Hippocampal formation (tissue), 2 donors: ENCODE measurements at regions not wholly inside any gene's neighbourhood (a gene's known extent, or its start where the extent isn't known, plus 50 kb on each side); places are given as distances from the start of the nearest gene placed in this dataset.

Experiments used
- DNase-seq, 2 donors: peaks; one replicate each; lab custom pipeline; 2025; lab: John Stamatoyannopoulos, UW

GRCh38 chr22:27416511-27417420 is 384.8 kb downstream of the MN1 start:
- no peak for DNase-seq

GRCh38 chr22:27417421-27417814 is 384.1 kb downstream of the MN1 start:
- DNase-seq = no peak

- DNase-seq = no peak
Observed at GRCh38 chr22:27418261-27418660, 383.3 kb downstream of the MN1 start.

- DNase-seq = no peak
Observed at GRCh38 chr22:27419473-27419872, 382.1 kb downstream of the MN1 start.

GRCh38 chr22:27420195-27420816 is 381.2 kb downstream of the MN1 start:
- DNase-seq = no peak

GRCh38 chr22:27420817-27421361 is 380.7 kb downstream of the MN1 start:
- no peak for DNase-seq

- DNase-seq = no peak
Observed at GRCh38 chr22:27422442-27422841, 379.1 kb downstream of the MN1 start.

- no peak for DNase-seq
Observed at GRCh38 chr22:27424319-27424718, 377.2 kb downstream of the MN1 start.

- no peak for DNase-seq
Observed at GRCh38 chr22:27429476-27429875, 372.1 kb downstream of the MN1 start.

- DNase-seq = no peak
Observed at GRCh38 chr22:27431081-27431480, 370.5 kb downstream of the MN1 start.

- no peak for DNase-seq
Observed at GRCh38 chr22:27431896-27432295, 369.7 kb downstream of the MN1 start.

- no peak for DNase-seq
Observed at GRCh38 chr22:27433099-27433498, 368.5 kb downstream of the MN1 start.

GRCh38 chr22:27433585-27434190 is 367.9 kb downstream of the MN1 start:
- no peak for DNase-seq

GRCh38 chr22:27434898-27435297 is 366.7 kb downstream of the MN1 start:
- no peak for DNase-seq

- no peak for DNase-seq
Observed at GRCh38 chr22:27435844-27436576, 365.5 kb downstream of the MN1 start.

- DNase-seq = no peak
Observed at GRCh38 chr22:27436591-27436990, 365.0 kb downstream of the MN1 start.

- no peak for DNase-seq
Observed at GRCh38 chr22:27437570-27437969, 364.0 kb downstream of the MN1 start.

- peak in 1 of 2 donors; percentile 24 for DNase-seq
Observed at GRCh38 chr22:27438271-27438980, 363.1 kb downstream of the MN1 start.

GRCh38 chr22:27439131-27439530 is 362.4 kb downstream of the MN1 start:
- DNase-seq = no peak

- no peak for DNase-seq
Observed at GRCh38 chr22:27440304-27440865, 361.2 kb downstream of the MN1 start.
